Stimulated activated CD4-positive, alpha-beta T cell treated with anti-CD3 and anti-CD28 coated beads, Interleukin-1b, Interleukin-23, amount 100 ng/mL, for 24 hours (primary cell): ENCODE measurements at regions not wholly inside any gene's neighbourhood (a gene's known extent, or its start where the extent isn't known, plus 50 kb on each side); places are given as distances from the start of the nearest gene placed in this dataset.
"Not testable (repeated sequence)": the region's sequence is repeated elsewhere in the genome, so short reads cannot be mapped to it uniquely, and the experiment has no call there.

Experiments used
- DNase-seq, 4 experiments: peaks; one replicate each; pipeline ENCODE4 v3.0.0-alpha.2; 2020; ENCODE audit warnings: low read depth in 4 of 4, low spot score in 1 of 4

DNA sequence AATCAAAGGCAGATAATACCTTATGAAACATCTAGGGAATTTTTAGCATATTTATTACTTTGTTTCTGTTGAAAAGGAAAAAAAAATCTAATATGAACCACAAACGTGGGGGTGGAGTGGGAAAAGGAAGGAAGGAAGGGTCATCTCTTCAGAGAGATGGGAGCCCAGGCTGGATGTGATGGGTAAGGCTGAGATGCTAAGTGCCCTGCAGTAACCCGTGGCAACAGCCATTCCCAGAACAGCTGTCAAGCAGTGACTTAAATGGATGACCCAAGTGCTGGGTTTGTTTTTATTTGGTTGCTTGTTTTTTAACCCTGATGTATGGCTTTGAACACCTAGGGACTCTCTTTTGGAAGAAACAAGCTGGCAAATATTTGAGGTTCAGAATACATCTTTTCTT, 50.7 kb upstream of the KLF7 start:
- DNase-seq: no peak

DNA sequence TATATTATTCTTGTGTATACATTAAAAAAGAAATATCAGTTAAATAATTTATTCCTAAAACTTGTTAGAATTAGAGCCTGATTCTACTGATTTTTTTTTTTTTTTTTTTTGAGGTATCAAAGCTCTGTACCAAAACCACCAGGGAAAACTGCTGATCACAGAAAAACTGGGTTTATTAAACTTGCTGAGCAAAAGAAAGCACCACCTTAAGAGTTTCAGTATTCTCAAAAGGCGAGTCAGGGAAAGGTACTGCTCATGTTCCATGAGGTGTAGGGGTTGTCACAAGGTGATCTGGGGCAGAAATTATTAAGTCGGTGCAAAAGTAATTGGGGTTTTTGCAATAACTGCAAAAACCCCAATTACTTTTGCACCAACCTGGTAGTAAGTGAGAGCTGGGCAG, 51.7 kb upstream of the KLF7 start:
- DNase-seq: no peak

DNA sequence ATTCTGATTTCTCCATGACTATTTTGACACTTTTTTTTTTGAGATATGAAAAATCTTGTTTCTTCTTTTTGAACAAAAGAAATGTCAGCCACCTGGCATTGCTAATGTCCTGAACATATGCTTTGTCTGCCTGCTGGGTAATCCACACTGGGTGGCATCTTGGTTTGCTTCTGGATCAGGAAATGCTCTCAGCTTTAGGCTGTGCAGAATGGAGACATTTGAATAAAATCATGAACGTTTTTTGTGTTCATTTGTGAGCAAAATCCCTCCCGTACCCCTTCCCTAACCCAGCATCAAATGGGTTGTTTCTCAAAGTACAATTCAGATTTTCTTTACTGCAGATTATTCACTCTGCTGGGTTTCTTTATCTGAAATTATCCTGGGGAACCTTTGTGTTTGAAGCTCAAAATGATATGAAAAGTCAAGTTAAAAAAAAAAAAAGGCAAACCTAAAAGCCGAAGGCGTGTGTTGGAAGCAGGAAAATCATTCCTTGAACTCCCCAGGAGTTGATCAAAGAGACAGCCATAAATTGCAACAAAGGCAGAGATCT, 53.4 kb upstream of the KLF7 start:
- no peak for DNase-seq

DNA sequence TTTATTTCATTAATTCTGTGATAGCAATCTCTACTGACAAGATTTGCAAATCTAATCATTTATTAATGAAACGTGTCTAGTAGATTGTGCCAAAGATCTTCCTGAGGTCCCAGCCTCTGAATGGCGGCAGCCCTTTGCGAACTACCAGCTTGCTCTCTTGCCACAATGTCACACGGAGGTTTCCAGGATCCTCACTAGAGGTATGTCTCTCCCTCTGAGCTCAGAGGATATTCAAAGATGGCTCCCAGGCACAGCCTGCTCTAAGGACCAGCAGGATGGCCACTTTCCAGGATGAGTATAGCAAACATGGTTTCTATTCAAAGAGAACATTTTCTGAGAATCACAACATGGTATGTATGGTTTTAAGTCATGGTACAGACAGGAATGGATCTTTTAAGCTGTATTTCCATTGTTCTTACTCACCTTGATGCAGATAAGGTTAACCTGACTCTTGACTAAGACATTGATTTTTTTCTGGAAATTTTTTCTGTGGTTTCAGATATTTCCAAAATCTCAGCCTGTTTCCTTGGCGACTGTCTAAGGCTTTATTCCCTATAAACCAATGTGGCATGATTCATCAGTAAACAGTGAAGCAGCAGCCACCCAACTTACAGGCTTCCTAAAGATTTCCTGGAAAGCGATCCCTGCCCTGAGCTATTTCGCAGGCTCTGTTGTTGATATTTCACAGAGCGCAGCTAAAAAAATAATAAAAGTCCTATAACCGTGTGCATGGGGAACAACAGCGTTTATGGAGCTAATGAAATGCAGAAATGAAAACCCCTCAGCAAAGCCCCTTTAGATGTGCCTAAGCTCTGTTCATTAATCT, 54.1 kb upstream of the KLF7 start:
- DNase-seq: no peak

DNA sequence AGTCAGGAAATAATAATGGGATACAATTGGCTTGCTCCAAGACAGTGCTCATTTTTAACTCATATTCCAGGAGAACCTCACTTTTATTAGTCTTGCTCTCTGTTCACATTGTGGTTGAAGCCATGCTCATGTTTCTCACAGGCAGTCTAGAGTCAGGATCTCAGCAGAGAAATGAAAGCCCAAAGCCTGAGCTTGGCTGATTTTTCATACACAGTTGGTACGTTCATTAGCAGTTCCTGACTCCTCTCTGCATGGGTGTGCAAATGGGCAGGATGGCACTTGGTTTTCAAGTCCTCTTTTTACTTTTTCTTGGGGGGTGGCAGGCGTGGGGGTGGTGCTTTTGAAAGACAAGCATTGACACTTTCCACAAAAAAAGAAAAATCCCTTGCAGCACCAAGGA, 56.0 kb upstream of the KLF7 start:
- DNase-seq: no peak

DNA sequence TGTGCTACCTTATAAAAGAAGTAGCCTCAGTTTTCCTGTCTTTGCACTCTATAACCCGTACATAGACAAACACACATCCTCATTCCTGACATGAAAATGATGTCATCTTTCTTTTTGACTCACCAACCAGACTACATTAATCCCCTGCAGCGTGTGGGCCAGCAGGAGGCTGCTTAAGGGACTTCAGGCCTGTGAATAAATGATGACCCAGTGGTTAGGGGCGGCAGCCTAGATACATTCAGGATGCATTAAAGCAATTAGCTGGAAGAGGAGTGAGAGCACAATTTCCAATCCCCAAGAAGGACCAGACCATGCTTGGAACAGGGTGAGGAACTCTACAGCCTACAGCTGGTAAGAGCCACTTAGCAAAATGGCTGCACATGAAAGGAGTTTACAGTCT, 57.3 kb upstream of the KLF7 start:
- no peak for DNase-seq

DNA sequence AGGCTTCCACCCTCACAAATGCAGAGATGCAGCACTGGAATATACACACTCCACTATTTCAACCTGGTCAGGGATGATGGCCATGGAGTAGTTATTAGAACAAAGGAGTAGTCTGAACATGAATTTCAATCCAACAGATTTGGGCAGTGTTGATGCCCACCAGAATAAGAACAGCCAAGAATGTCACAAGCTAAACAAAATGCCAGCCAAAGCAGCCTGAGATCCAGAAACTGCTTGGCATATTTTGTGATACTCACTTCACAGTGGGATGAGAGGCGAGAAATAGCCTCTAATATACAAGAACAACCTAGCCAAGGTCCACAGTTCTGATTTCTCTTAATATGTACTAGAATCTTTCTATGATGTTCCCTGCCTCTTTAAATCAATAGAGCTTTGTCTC, 58.6 kb upstream of the KLF7 start:
- DNase-seq: no peak

DNA sequence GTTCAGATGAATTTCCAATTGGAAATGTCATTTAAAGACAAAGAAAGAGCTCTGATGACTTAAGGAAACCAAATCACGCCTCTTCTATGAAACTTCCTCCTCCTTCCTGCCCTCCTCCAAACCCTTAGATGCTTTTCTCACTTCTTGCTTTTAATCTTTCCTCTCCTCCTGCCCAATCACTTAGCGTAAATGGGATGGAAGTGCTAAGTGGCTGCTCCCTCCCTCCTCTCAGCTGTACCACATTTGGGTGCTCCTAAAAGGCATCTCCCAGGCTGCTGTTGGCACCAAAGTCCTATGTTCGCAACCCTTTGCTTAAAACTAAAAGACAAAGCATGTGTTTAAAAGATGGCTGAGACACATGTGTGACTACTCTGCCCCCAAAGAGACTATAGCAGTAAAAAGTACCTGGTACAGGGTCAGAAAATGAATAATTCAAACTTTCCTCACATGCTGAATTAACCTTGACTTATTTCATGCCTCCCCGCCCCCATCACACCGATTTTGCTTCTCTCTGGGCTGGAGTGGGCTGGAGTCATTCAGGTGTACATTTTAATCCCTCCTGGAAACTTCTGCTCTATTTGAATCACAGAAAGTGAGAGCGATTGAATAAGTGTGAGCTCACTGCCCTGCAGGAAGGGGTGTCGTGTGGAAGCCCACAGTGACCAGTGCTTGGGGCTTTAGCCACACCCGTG, 59.2 kb upstream of the KLF7 start:
- peak in 1 of 4 experiments; percentile 63 for DNase-seq

DNA sequence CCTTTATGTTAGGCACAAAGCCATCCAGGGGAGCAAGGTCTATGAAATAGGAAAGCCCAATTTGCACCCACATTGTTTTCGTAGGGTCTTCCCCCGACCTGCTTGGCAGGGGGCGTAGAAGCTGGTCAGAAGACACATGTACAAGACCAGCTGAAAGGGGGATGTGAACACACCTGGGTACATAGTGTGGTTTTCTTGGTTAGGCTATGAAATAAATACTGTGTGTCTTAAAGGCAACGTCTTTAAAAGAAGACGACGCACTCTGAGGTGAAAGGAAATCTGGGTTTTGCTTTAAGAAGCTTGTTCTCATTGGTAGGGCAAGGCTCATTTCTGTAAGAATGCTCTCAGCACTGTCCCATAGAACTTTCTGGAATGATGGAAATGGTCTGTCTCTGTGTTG, 60.0 kb upstream of the KLF7 start:
- no peak for DNase-seq

DNA sequence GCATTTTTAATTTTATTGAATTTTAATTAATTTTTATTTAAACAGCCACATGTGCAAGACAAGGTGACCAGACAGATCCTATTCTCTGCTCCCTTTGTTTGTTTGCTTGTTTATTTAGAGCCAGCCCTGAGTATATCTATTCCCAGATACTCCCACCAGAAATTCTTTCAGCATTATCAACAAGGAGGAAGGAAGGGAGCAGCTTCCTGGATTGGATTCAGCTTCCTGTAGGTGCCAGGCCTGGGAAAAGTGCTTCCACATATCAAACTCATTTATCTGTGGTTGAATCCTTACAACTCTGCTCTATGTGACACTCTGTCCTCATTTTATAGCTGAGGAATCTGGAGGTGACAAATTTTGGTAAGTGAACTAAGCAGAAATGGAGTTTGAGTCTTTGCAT, 60.5 kb upstream of the KLF7 start:
- no peak for DNase-seq

DNA sequence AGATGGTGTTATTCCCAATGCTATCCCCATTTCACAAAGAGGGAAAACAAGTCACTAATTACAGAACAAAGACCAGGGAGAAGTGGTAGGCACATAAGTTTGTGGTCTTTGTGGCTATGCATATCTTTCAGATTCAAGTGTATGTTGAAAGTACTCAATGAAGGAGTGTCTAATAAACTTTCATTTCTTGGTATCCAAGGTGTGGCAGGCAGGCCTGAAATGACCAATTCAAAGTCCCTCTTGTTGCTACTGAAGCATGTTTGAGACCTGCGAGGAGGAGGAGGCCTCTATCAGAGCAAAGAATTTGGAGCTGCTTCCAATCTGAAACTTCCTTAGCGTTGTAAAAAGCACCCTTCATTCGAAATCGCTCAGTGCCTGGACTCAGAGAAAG, 60.9 kb upstream of the KLF7 start:
- no peak for DNase-seq

DNA sequence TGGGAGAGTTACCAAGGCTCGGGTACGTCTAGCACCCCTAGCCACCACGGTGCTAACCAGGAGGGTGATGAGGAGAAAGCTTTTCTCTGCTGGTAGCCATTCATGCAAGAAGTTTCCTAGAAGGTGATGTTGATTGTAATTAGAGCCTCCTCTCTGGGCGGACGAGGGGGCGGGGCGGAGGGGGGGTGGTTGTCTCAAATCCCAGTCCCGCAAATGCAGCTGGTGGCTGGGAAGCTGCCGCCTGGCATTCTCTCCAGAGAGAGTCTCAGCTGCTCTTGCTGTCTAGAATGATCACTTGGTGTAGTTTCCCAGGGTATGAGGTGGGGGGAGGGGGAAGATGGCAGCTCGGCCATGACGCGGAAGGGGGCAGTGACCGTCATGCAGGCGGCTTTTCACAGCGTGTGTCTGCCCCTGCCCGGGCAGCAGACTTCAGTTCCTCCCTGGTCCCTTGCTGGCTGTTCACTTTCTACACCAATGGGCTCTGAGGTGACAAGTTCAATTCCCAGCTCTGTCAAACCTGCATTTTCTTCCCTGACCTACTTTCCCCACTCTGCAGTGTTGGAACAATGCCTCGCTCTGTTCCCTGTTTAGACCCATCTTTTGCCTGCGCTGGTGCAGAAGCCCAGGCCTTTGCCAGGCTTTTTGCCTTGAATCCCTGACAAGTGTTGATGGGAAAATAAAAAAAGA, 61.5 kb upstream of the KLF7 start:
- no peak for DNase-seq

DNA sequence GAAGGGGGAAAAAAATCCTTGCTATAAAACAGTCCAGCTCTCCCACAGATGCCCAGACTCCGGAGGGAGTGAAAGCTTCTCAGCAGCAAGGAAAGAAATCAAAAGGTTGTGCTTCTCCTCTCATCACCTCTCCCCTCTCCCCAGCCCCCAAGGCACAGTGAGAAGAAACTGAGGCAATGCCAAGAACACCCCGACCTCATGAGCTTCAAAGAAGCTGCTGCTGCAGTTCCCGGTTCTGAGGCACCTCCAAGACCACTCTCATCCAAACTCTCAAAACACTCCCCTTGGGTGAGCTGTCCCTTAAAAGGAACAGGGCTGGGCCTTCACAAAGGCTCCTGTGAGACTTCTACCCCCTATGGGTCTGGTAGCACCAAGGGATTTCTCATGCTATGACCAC, 62.0 kb upstream of the KLF7 start:
- DNase-seq: no peak

DNA sequence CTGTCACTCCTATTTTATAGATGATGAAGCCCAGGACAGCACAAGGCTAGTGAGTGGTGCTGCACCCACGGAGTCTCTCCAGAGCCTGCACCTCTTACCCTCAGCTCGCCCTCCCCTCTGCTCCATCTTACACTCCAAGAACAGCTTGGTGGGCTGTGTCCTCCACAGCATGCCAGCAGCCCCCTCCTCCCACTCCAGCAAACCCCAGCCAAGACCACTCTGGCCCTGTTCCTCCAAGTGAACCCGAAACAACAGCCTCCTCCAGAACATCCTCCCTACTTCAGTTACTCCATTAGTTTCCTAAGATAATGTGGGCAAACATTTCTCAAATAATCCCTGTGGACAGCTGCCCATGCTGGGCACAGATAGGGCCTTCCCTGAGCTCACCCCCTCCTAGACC, 62.7 kb upstream of the KLF7 start:
- no peak for DNase-seq

DNA sequence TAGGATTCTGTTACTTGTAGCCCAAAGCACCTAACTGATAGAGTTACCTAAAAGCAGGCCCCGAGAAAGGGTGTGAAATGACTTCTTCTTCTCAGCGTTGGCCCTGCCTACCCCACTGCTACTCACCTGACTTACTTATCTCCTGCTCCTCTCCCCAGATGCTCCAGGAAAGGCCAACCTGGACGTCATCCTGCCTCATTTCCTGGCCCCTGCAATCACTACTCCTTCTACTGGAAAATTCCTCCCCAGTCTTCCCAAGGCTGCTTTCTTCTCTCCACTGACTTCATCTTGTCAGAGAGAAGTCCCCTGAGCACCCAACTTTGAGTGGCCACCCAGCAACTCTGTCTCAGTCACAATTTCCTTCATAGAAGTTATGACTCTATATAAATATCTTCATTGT, 63.4 kb upstream of the KLF7 start:
- DNase-seq: no peak

DNA sequence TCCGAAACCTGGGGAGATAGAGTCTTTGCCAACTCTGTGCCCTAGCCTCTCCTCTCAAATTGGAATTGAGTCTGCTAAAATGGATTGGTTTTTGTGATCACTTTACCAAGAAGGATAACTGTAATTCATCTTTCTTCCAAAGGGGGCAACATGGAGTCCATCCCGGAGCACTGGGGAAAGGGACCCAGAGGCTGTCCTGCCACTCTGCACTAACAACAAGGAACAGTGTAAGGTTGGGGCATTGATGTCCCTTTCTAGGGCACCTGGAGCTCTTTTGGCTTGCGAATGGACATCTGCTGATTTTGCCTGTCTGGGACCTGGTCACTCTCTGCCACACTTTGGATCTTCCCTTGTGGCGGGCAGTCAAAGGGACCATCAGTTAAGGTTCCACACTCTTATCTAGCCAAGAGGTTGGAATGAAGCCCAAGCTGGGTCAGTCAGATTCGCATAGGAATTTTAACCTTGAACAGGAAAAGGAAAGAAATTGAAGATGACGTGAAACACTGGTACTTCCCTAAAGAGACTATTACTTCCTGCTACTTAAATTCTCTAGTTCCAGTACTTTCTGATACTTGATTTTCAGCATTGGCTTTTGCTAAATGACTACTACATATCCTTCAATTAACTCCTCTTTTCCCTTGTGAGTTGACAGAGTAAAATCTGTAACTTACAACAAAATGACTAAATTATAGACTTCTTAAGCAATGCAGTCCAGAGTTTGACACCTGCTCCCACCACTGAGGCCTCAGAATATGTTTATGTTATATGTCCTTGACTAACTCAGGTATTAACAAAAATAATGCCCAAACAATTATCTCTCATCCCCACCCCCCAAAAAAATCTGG, 64.7 kb upstream of the KLF7 start:
- DNase-seq: no peak

DNA sequence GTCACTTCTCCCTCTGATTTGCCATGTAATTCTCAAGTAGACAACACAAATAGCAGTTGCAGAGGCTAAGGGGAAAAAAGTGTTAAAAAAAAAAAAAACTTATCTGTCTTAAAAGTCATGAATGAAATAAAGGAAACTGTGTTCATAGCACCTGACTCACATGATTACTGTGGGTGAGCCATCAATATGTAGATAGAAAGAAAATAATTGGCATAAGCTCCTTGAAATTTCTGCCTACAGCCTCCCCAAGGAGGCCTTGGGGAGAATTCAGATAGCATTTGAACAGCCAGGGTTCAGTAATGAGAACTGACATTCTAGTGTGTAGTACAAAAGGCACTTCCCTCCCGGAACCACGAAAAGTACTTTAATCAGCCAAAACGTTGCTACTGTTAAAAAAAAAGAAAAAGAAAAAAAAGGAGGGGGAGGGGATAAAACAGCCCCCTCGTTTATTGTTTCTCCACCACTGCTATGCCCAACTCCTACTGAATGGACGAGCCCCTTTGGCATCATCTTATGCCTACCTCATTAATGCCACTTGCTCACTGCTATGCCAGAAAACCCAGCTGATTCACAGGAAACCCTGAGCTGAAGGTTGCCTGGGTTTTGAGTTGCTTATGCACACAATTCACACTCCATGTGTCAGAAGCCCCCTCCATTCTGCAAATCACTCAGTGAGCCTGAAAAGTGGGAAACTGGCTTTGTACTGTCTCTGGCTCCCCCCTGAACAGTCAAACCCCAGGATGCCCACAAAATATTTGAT, 65.5 kb upstream of the KLF7 start:
- DNase-seq: no peak

DNA sequence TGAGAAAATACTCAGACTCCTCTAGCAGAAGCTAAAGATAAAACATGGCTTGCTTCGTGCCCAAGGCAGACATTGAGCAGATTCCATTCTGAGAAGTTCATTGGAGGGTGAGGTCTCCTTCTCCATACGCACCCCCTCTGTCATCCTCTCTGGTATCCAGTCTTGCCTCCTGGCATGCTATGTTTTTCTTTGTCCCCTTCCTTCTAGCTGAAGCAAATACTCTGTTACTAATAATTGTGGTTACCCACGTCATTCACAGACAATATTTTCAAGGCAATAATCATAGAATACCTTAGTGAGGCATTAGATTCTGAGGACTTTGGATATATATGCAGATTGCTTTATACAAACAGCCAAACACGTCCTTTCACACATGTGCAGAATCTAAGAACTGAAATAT, 66.2 kb upstream of the KLF7 start:
- DNase-seq: no peak

DNA sequence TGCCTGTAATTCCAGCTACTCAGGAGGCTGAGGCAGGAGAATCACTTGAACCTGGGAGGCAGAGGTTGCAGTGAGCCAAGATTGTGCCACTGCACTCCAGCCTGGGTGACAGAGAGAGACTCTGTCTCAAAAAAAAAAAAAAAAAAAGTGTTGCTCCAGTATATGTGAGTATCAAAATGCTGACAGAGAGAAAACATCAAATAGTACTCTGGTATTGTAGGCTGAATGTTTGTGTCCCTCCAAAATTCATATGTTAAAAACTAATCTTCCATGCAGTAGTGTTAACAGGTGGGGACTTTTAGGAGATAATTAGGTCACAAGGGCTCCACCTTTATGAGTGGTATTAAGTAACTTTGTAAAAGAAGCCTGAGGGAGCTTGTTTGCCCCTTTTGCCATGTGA, 67.4 kb upstream of the KLF7 start:
- DNase-seq: not testable (repeated sequence)

DNA sequence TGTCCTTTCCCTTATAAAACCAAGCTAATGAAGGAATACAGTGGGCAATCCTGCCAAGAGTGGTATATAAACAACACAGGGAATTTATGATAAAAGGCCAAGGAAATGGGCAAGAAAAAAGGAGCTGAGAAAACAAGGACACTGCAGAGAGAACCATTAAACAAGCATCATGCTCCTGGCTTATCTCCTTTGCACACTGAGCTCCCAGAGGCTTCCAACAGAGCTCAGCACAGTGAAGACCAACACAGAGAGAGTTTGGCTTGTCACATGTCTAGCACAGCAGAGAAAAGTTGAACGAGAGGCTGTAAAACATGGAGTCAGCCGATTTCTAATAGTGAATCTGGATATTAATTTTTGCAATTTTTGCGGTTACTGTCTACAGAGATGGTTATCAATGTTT, 68.0 kb upstream of the KLF7 start:
- DNase-seq: no peak
